Spleen (tissue), 11 donors: ENCODE measurements at regions not wholly inside any gene's neighbourhood (a gene's known extent, or its start where the extent isn't known, plus 50 kb on each side); places are given as distances from the start of the nearest gene placed in this dataset.

Experiments used
- DNase-seq: peaks from one replicate; pipeline ENCODE4 v3.0.0-alpha.2; 2020
- H3K27ac ChIP-seq, 8 donors: fragments of 200-600 bp; sonication (generic) in 7 of 8; 1 replicate in 4 of 8; 2 replicates in 4 of 8; pipeline versions ENCODE4 v1.5.0 to v1.8.0; 2016 to 2021; ENCODE audit warnings: inconsistent platforms in 4 of 8, mild to moderate bottlenecking in 4 of 8, moderate library complexity in 1 of 8
- H3K27me3 ChIP-seq, 7 donors: fragments of 200-600 bp; sonication (generic) in 6 of 7; replicated peaks in 1 of 7; 1 replicate in 4 of 7; 2 replicates in 3 of 7; pipeline versions ENCODE4 v1.5.0 to v1.8.0; 2016 to 2021; ENCODE audit warnings: inconsistent platforms in 3 of 7, mild to moderate bottlenecking in 1 of 7
- H3K36me3 ChIP-seq, 6 donors: fragments of 200-600 bp; sonication (generic) in 5 of 6; 1 replicate in 4 of 6; 2 replicates in 2 of 6; pipeline versions ENCODE4 v1.5.0 to v1.8.0; 2016 to 2021; ENCODE audit warnings: inconsistent platforms in 2 of 6
- H3K4me1 ChIP-seq, 6 donors: fragments of 200-600 bp; sonication (generic) in 5 of 6; 1 replicate in 3 of 6; 2 replicates in 3 of 6; pipeline versions ENCODE4 v1.5.0 to v1.8.0; 2016 to 2021; ENCODE audit warnings: inconsistent platforms in 3 of 6
- H3K4me3 ChIP-seq, 8 donors: fragments of 200-600 bp; sonication (generic) in 7 of 8; 1 replicate in 4 of 8; 2 replicates in 4 of 8; pipeline versions ENCODE4 v1.5.0 to v1.8.0; 2016 to 2021; ENCODE audit warnings: inconsistent platforms in 4 of 8, mild to moderate bottlenecking in 4 of 8, moderate library complexity in 2 of 8
- H3K9me3 ChIP-seq, 8 donors: fragments of 200-600 bp; sonication (generic) in 7 of 8; 1 replicate in 4 of 8; 2 replicates in 4 of 8; pipeline versions ENCODE4 v1.5.0 to v1.8.0; 2016 to 2021; ENCODE audit warnings: inconsistent platforms in 4 of 8
- POLR2A ChIP-seq, 3 donors: fragments of 450-650 bp; IDR thresholded peaks; one replicate each; pipeline ENCODE4 v1.5.1; 2017; ENCODE audit warnings: antibody characterized with exemption in 3 of 3, mild to moderate bottlenecking in 1 of 3
- POLR2AphosphoS5 ChIP-seq, 3 donors: sonication (generic); formaldehyde crosslinking; IDR thresholded peaks; one replicate each; pipeline ENCODE4 v1.5.1; 2017; ENCODE audit warnings: antibody characterized with exemption in 3 of 3
- WGBS, 5 donors: extraction: QIAGEN DNeasy Blood & Tissue Kit in 3 of 5; methylation state at CpG; one replicate each; pipeline versions ENCODE4 v1.1.5 to v1.1.7; 2013 to 2018; 5-methylcytosine and 5-hydroxymethylcytosine counted together
- intact Hi-C: fragments of 100-400 bp; cut with DNase I; formaldehyde crosslinking; loops from one replicate; pipeline ENCODE4 v1.15.0; 2023; ENCODE audit warnings: low total_unique reads
- TF ChIP-seq, protein P1 (sequence below), 11 experiments: fragments of 200-600 bp in 7 of 11; fragments of 450-650 bp in 4 of 11; sonication (generic) in 4 of 11; IDR thresholded peaks in 8 of 11; conservative IDR thresholded peaks in 3 of 11; 1 replicate in 7 of 11; 2 replicates in 4 of 11; pipeline versions ENCODE4 v1.4.0 to v1.8.0; 2016 to 2021; ENCODE audit warnings: antibody characterized with exemption in 11 of 11, inconsistent platforms in 4 of 11, mild to moderate bottlenecking in 1 of 11
- donor health status: healthy with polysubstance abuse.
- donor health status: DM: no; HTN: no; CAD: no; lungs with moderate emphysema.
- donor health status: DM: no; HTN: no; CAD: no.
- donor health status: Bipolar disorder and iron deficiency.
- donor health status: healthy.
- donor health status: DM: no; HTN: no; CAD: no.
- donor health status: DM: yes; HTN: yes; CAD: no.

DNA sequence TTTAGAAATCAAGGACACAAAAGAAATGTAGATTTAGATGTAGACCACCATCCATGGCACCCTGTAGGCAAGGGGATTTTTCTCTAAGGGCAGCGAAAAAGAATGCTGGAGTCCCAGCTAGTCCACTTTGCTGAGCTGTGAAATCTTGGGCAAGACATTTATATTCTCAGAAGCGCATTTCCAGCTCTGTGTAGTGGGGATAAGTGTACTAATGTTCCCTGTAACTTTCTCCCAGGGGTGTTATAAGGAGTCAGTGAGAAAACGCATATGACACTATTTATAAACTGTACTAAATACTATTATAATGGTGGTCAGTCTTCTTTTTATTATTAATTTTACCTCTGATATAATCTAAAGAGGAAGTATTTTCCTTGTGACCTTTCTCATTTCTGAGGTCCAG is 133.4 kb upstream of the FRMD6 start:
- 73 to 93% (median 83%) methylated on average over 3 of the region's 3 CpGs for WGBS, 5 donors
- intact Hi-C loops, result no loop called here

DNA sequence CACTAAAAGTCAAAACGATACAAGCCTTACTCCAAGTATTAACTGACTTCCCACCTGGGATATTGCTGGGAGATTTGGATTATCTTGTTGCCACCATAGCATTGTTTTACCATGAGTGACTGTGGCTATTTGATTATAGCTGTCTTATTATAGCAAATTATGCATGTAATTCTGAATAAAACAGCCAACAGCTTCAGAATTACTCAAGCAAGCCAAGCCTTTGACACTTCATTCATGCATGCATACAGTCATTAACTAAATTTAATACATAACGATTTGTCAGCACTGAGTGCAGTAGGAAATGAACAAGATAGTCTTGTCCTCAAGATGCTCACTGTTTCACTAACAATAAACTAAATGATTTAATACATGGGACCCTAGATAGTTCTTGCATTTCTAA is 133.0 kb upstream of the FRMD6 start:
- Histone ChIP-seq H3K27me3 (peaks cover 0 to 5% (median 0%) of the 10 kb centered on the region in 7 donors), H3K4me3 (no peak overlapping the region), H3K36me3 (no peaks in the 10 kb centered on the region), H3K9me3 (peaks cover 0 to 5% (median 0%) of the 10 kb centered on the region in 8 donors), H3K27ac (no peak overlapping the region), H3K4me1 (no peaks in the 10 kb centered on the region)
- intact Hi-C loops, result no loop called here
- no peak for DNase-seq
- WGBS, 5 donors, result 83 to 89% (median 85%) methylated on average over 2 of the region's 2 CpGs
- TF ChIP-seq, protein P1, sequence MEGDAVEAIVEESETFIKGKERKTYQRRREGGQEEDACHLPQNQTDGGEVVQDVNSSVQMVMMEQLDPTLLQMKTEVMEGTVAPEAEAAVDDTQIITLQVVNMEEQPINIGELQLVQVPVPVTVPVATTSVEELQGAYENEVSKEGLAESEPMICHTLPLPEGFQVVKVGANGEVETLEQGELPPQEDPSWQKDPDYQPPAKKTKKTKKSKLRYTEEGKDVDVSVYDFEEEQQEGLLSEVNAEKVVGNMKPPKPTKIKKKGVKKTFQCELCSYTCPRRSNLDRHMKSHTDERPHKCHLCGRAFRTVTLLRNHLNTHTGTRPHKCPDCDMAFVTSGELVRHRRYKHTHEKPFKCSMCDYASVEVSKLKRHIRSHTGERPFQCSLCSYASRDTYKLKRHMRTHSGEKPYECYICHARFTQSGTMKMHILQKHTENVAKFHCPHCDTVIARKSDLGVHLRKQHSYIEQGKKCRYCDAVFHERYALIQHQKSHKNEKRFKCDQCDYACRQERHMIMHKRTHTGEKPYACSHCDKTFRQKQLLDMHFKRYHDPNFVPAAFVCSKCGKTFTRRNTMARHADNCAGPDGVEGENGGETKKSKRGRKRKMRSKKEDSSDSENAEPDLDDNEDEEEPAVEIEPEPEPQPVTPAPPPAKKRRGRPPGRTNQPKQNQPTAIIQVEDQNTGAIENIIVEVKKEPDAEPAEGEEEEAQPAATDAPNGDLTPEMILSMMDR (IDR thresholded peaks at IDR 0.05 in 8 of 11, conservative IDR thresholded peaks at IDR 0.05 in 3 of 11), result no peak
- no peak for TF ChIP-seq POLR2A (IDR thresholded peaks at IDR 0.05)

More for the DNA sequence above, 133.4 kb upstream of the FRMD6 start:
- DNase-seq, result no peak
- TF ChIP-seq POLR2AphosphoS5 (IDR thresholded peaks at IDR 0.05) (no peak), POLR2A (IDR thresholded peaks at IDR 0.05) (no peak)
- TF ChIP-seq, protein P1 (IDR thresholded peaks at IDR 0.05 in 8 of 11, conservative IDR thresholded peaks at IDR 0.05 in 3 of 11), result no peak
- Histone ChIP-seq H3K36me3 (no peaks in the 10 kb centered on the region), H3K9me3 (peaks cover 0 to 5% (median 0%) of the 10 kb centered on the region in 8 donors), H3K27ac (no peak overlapping the region), H3K4me3 (no peak overlapping the region), H3K4me1 (no peaks in the 10 kb centered on the region), H3K27me3 (peaks cover 0 to 5% (median 0%) of the 10 kb centered on the region in 7 donors)

DNA sequence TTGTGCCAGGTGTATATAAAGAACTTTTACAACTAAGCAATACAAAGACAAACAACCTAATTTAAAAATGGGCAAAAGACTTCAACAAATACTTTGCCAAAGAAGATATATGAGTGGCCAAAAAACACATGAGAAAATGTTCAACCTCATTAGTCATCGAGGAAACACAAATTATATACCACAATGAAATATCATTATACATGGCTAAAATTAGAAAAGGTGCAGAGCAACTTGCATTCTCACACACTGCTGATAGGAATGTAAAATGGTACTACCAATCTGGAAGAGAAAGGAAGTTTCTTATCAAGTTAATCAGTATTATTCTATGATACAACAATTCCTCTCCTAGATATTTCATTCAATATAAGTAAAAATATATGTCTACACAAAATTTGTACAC is 131.6 kb upstream of the FRMD6 start:
- Histone ChIP-seq H3K27ac (no peak overlapping the region), H3K27me3 (peaks cover 0 to 5% (median 0%) of the 10 kb centered on the region in 7 donors), H3K9me3 (peaks cover 0 to 5% (median 0%) of the 10 kb centered on the region in 8 donors), H3K4me3 (no peak overlapping the region), H3K36me3 (no peaks in the 10 kb centered on the region), H3K4me1 (no peaks in the 10 kb centered on the region)
- no peak for DNase-seq
- WGBS, 5 donors, result 79 to 93% (median 82%) methylated on average over 1 of the region's 1 CpG
- intact Hi-C loops, result no loop called here
- no peak for TF ChIP-seq POLR2A (IDR thresholded peaks at IDR 0.05)

DNA sequence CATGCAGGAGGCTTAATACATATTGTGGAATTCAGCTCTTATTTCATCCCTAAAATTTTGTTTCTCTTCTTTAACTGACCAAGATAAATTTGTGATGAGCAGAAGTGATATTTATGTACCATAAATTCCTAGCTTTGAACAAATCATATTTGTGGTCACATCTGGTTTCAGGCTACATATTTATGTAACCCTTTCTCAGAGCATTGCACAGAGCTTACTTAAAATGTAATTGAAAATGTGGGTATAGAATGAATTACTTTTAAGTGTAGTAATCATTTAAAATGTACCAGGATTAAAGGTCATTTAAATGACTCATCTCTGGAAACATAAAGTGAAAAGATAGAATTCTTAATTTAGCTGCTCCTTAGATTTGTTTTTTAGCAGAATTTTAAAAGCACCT is 129.9 kb upstream of the FRMD6 start:
- peaks cover 0 to 5% (median 0%) of the 10 kb centered on the region in 7 donors for H3K27me3 ChIP-seq
- H3K36me3 ChIP-seq, result no peaks in the 10 kb centered on the region
- TF ChIP-seq POLR2A (IDR thresholded peaks at IDR 0.05), result no peak
- TF ChIP-seq POLR2AphosphoS5 (IDR thresholded peaks at IDR 0.05), result no peak
- TF ChIP-seq, protein P1 (IDR thresholded peaks at IDR 0.05 in 8 of 11, conservative IDR thresholded peaks at IDR 0.05 in 3 of 11), result no peak
- H3K4me1 ChIP-seq, result no peaks in the 10 kb centered on the region
- intact Hi-C loops, result no loop called here
- H3K9me3 ChIP-seq, result peaks cover 0 to 5% (median 0%) of the 10 kb centered on the region in 8 donors
- H3K27ac ChIP-seq, result no peak overlapping the region
- no peak overlapping the region for H3K4me3 ChIP-seq
- DNase-seq, result no peak

DNA sequence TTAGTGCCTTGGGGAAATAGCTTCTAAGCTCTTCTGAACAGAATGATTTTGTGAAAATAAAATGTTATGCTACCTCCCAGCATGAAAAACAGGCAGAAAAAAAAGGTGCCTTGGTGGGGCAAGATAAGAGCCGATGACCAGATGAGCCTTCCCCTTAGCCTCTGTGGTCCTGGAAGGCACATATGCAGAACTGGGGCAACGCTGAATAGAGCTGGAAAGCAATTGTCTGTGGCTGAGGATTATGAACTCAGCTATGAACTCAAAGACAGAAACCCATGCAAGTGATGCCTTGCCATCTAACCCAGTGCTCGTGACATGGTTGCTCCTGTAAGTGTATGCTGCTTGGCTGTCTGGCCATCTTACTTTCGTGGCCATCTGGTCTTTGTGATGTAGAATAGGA is 128.5 kb upstream of the FRMD6 start:
- Histone ChIP-seq H3K4me3 (no peak overlapping the region), H3K4me1 (no peaks in the 10 kb centered on the region), H3K36me3 (no peaks in the 10 kb centered on the region), H3K27me3 (peaks cover 0 to 14% (median 0%) of the 10 kb centered on the region in 7 donors), H3K27ac (no peak overlapping the region), H3K9me3 (peaks cover 0 to 5% (median 0%) of the 10 kb centered on the region in 8 donors)
- intact Hi-C loops, result no loop called here
- WGBS, 5 donors, result 81 to 88% (median 85%) methylated on average over 4 of the region's 4 CpGs
- TF ChIP-seq, protein P1 (IDR thresholded peaks at IDR 0.05 in 8 of 11, conservative IDR thresholded peaks at IDR 0.05 in 3 of 11), result no peak
- TF ChIP-seq POLR2A (IDR thresholded peaks at IDR 0.05), result no peak
- DNase-seq, result no peak
